Gastroesophageal sphincter (tissue), 4 donors: ENCODE measurements at regions not wholly inside any gene's neighbourhood (a gene's known extent, or its start where the extent isn't known, plus 50 kb on each side); places are given as distances from the start of the nearest gene placed in this dataset.

Source experiments
- ATAC-seq: fragments of 150-250 bp; one replicate; pipeline ENCODE4 v1.9.1; 2016; ENCODE audit warnings: mild to moderate bottlenecking, moderate library complexity
- H3K27ac ChIP-seq, 4 donors: fragments of 200-600 bp; sonication (generic) in 3 of 4; 1 replicate in 3 of 4; 2 replicates in 1 of 4; pipeline ENCODE4 v1.5.1; 2016 to 2019
- H3K27me3 ChIP-seq: fragments of 200-600 bp; sonication (generic); one replicate; pipeline ENCODE4 v1.5.1; 2019
- H3K36me3 ChIP-seq, 2 donors: fragments of 200-600 bp; sonication (generic); one replicate each; pipeline ENCODE4 v1.5.1; 2019; ENCODE audit warnings: control low read depth in 1 of 2
- H3K4me1 ChIP-seq, 3 donors: fragments of 200-600 bp; sonication (generic); 1 replicate in 2 of 3; 2 replicates in 1 of 3; pipeline ENCODE4 v1.5.1; 2016 to 2019; ENCODE audit warnings: control low read depth in 2 of 3
- H3K4me3 ChIP-seq, 2 donors: fragments of 200-600 bp; sonication (generic); one replicate each; pipeline ENCODE4 v1.5.1; 2019; ENCODE audit warnings: mild to moderate bottlenecking in 1 of 2, moderate library complexity in 1 of 2
- H3K9me3 ChIP-seq, 3 donors: fragments of 200-600 bp; sonication (generic); one replicate each; pipeline ENCODE4 v1.5.1; 2017 to 2019; ENCODE audit warnings: control low read depth in 2 of 3
- CTCF ChIP-seq, 4 experiments: fragments of 200-600 bp in 2 of 4; fragments of 450-650 bp in 2 of 4; sonication (generic) in 1 of 4; IDR thresholded peaks; one replicate each; pipeline ENCODE4 v1.5.1; 2017 to 2019; ENCODE audit warnings: antibody characterized with exemption in 4 of 4, mild to moderate bottlenecking in 2 of 4, moderate library complexity in 2 of 4
- EP300 ChIP-seq: sonication (generic); formaldehyde crosslinking; IDR thresholded peaks from one replicate; pipeline ENCODE4 v1.6.1; 2017; ENCODE audit warnings: antibody characterized with exemption, mild to moderate bottlenecking
- POLR2A ChIP-seq, 2 donors: fragments of 450-650 bp; IDR thresholded peaks; one replicate each; pipeline ENCODE4 v1.6.1; 2017; ENCODE audit warnings: antibody characterized with exemption in 2 of 2, mild to moderate bottlenecking in 2 of 2, moderate library complexity in 1 of 2
- POLR2AphosphoS5 ChIP-seq: sonication (generic); formaldehyde crosslinking; IDR thresholded peaks from one replicate; pipeline ENCODE4 v1.6.1; 2017; ENCODE audit warnings: antibody characterized with exemption
- WGBS, 2 donors: methylation state at CpG; one replicate each; pipeline ENCODE4 v1.1.5; 2018; ENCODE audit warnings: low coverage in 1 of 2; 5-methylcytosine and 5-hydroxymethylcytosine counted together

GRCh38 chr16:55968221-55968620, 93.0 kb upstream of the CES5A start:
- no peak for ATAC-seq
- Histone ChIP-seq H3K27me3 (no peaks in the 10 kb centered on the region), H3K9me3 (no peaks in the 10 kb centered on the region), H3K4me3 (no peak overlapping the region), H3K27ac (no peak overlapping the region), H3K4me1 (peaks cover 0 to 7% (median 0%) of the 10 kb centered on the region in 3 donors), H3K36me3 (no peaks in the 10 kb centered on the region)
- TF ChIP-seq POLR2AphosphoS5 = no peak
- TF ChIP-seq CTCF (IDR thresholded peaks at IDR 0.05) = no peak
- no peak for TF ChIP-seq POLR2A (IDR thresholded peaks at IDR 0.05)
- TF ChIP-seq EP300 = no peak
- WGBS, 2 donors = 51 to 54% methylated on average over 4 to 5 of the region's 5 CpGs

GRCh38 chr16:55964923-55965475, 89.8 kb upstream of the CES5A start:
- Histone ChIP-seq H3K36me3 (no peaks in the 10 kb centered on the region), H3K4me1 (peaks cover 0 to 7% (median 0%) of the 10 kb centered on the region in 3 donors), H3K27ac (no peak overlapping the region), H3K4me3 (no peak overlapping the region), H3K27me3 (no peaks in the 10 kb centered on the region), H3K9me3 (no peaks in the 10 kb centered on the region)
- TF ChIP-seq CTCF (IDR thresholded peaks at IDR 0.05) (no peak), EP300 (no peak), POLR2A (IDR thresholded peaks at IDR 0.05) (no peak), POLR2AphosphoS5 (no peak)
- 61 to 64% methylated on average over 4 of the region's 4 CpGs for WGBS, 2 donors
- no peak for ATAC-seq

GRCh38 chr16:55955845-55956244, 80.7 kb upstream of the CES5A start:
- H3K36me3 ChIP-seq = no peaks in the 10 kb centered on the region
- TF ChIP-seq CTCF (IDR thresholded peaks at IDR 0.05) = no peak
- TF ChIP-seq EP300 = no peak
- no peak for TF ChIP-seq POLR2A (IDR thresholded peaks at IDR 0.05)
- no peak for TF ChIP-seq POLR2AphosphoS5
- no peak for ATAC-seq
- H3K4me1 ChIP-seq = peaks cover 0 to 17% (median 0%) of the 10 kb centered on the region in 3 donors
- no peak overlapping the region for H3K4me3 ChIP-seq
- no peak overlapping the region for H3K27ac ChIP-seq
- H3K9me3 ChIP-seq = peaks cover 0 to 8% (median 0%) of the 10 kb centered on the region in 3 donors
- WGBS, 2 donors = 15 to 88% methylated on average over 3 to 5 of the region's 5 CpGs
- H3K27me3 ChIP-seq = no peaks in the 10 kb centered on the region

- TF ChIP-seq EP300 (no peak), POLR2A (IDR thresholded peaks at IDR 0.05) (no peak), CTCF (IDR thresholded peaks at IDR 0.05) (no peak), POLR2AphosphoS5 (no peak)
- no peak overlapping the region for H3K27ac ChIP-seq
- WGBS, 2 donors = 77 to 82% methylated on average over 2 to 4 of the region's 4 CpGs
Measured at GRCh38 chr16:55955424-55955823, 80.3 kb upstream of the CES5A start.

GRCh38 chr16:55954906-55955305, 79.7 kb upstream of the CES5A start:
- TF ChIP-seq EP300 (no peak), CTCF (IDR thresholded peaks at IDR 0.05) (no peak), POLR2AphosphoS5 (no peak), POLR2A (IDR thresholded peaks at IDR 0.05) (no peak)
- WGBS, 2 donors = 22 to 67% methylated on average over 1 to 2 of the region's 2 CpGs
- Histone ChIP-seq H3K27me3 (no peaks in the 10 kb centered on the region), H3K4me1 (peaks cover 0 to 17% (median 0%) of the 10 kb centered on the region in 3 donors), H3K9me3 (peaks cover 0 to 8% (median 0%) of the 10 kb centered on the region in 3 donors), H3K27ac (no peak overlapping the region), H3K4me3 (no peak overlapping the region), H3K36me3 (no peaks in the 10 kb centered on the region)
- no peak for ATAC-seq

More at GRCh38 chr16:55955424-55955823, 80.3 kb upstream of the CES5A start:
- no peaks in the 10 kb centered on the region for H3K27me3 ChIP-seq
- no peak overlapping the region for H3K4me3 ChIP-seq
- no peaks in the 10 kb centered on the region for H3K36me3 ChIP-seq
- no peak for ATAC-seq
- peaks cover 0 to 17% (median 0%) of the 10 kb centered on the region in 3 donors for H3K4me1 ChIP-seq
- H3K9me3 ChIP-seq = peaks cover 0 to 8% (median 0%) of the 10 kb centered on the region in 3 donors
